ENCODE measurements at regions not wholly inside any gene's neighbourhood (a gene's known extent, or its start where the extent isn't known, plus 50 kb on each side); places are given as distances from the start of the nearest gene placed in this dataset.
"Not testable (repeated sequence)": the region's sequence is repeated elsewhere in the genome, so short reads cannot be mapped to it uniquely, and the experiment has no call there.

DNA sequence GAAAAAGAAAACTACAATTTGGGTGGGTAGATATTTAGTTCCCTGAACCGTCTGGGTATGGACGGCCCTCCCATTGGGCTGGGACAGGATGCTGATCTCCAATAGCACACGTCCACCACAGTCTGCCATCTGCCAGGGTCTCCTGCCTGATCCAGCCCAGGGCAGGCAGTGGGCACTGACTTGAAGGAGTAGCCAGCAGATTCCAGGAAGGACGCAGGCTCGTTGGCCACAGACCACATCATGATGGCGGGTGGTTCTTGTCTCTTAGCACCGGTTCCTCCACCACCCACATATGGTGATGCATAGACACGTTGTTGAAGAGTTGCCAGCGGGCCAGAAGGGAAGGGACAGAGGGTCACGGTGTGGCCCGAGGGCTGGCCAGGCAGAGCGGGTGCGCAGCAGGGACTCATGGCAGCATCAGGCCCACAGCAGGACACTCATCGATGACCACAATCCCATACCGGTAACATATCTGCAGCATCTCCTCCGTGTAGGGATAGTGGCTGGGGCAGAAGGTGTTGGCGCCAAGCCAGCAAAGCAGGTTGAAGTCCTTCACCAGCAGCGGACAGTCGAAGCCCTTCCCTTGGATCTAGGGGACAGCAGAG is 155.8 kb upstream of the FAM174A start:
- not testable (repeated sequence) for DNase-seq

DNA sequence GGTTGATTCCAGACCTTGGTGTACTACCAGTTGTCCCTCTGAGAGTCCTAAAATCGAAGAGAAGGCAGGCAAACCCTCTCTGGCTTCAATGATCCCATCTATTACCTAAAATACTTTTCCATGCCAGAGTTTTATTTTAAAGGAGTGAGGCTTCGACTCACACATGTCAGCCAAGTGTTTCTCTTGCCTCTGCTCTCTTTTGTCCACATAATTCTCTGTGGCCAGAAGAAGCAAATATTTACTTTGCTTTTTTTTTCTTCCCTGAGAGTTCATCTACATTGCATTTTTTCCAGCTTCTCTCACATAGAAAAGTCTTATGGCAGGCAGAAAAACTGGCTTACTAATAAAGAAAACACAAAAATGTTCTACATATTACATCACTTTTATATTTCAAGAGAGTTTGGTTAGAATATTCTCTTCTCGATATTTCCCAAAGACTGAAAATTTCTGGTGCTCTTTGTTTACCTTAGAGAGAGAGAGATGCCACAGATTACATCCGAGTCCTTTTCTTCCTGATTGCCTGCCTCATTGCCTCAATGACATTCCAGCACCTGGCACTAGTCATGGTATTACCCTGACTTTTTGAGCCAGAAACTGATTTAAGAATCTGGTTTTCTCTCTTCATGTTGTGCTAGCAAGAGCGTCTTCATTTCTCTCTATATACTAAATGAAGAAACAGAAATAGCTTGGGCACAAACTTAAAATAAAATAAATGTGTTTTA is 170.3 kb upstream of the FAM174A start:
- DNase-seq: not testable (repeated sequence)

DNA sequence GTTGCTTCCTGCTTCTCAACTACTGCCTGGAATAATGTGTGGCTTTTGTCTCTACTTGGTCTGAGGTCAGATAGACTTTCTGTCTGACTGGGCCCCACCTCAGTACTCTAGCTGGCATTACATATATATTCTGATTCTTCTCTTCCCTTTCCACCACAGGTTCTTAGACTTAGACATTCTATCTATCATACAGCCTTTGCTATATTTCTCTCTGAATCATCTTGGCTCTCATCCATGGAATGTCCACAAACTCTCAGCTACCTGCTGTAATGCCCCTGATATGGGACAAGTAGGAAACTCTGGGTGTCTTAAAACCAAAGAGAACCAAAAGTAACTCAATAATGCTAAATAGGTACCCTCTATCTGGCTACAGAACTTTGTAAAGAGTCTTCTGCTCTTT is 170.8 kb upstream of the FAM174A start:
- DNase-seq: not testable (repeated sequence)

DNA sequence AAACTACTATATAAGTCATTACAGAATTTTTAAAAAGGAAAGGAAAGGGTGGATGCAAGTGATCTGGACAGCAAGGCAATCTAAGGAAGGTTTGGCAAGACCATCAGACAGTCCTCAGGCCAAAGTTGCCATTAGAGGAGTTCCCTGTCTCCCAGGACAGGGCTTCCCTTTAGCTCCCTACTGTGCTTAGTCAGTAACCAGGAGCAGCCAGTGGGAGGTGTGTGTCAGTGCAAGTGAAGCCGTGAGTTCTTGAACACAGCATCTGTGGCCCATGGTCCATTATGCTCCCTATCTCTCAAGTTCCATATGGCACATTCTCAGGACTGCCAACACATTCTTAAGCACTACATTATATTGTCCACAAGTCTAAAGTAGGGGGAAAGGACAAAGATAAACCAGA is 175.2 kb upstream of the FAM174A start:
- DNase-seq: not testable (repeated sequence)

DNA sequence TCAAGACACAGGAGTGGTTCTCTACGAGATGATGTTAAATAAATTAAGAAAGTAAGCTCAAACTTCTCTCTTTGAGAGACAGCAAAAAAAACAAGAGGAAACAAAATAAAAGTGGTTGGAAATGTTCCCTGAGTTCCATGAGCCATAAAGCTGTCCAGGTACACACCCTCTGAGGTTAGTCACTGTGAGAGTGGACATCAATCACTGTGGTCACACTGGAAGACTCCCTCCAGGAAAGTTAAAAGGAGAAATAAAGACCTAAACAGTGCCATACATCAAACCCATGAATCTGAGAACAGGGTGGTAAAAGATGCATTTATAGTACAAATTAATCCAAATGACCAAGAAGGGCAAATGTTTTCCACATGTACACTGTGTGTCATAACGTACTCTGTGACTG is 188.9 kb upstream of the FAM174A start:
- not testable (repeated sequence) for DNase-seq

DNA sequence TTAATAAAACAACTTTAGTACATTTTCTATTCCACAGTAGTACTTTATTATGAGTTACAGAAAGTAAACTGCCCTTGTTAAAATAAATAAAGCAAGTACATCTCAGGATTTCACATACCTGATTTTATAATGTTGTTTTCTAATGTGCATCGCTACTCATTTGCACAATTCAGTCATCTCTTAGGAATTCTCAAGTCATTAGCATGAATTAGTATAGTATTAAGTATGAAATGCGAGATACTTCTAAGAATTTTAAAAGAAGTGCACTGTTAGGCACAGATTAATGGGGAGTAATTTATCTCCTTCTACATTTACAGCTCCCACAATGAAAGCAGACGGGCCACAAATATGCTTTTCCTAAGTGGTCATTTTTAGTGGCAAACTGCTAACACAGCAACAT is 193.7 kb upstream of the FAM174A start:
- not testable (repeated sequence) for DNase-seq

DNA sequence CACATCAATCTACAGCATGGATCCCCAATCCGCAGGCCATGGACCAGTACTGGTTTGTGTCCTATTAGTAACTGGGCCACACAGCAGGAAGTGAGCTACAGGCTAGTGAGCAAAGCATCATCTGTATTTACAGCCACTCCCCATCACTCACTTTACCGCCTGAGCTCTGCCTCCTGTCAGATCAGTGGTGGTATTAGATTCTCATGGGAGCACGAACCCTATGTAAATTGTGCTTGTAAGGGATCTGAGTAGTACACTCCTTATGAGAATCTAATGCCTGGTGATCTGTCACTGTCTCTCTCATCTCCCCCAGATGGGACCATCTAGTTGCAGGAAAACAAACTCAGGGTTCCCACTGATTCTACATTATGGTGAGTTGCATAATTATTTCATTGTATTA is 212.7 kb upstream of the FAM174A start:
- DNase-seq: no peak

DNA sequence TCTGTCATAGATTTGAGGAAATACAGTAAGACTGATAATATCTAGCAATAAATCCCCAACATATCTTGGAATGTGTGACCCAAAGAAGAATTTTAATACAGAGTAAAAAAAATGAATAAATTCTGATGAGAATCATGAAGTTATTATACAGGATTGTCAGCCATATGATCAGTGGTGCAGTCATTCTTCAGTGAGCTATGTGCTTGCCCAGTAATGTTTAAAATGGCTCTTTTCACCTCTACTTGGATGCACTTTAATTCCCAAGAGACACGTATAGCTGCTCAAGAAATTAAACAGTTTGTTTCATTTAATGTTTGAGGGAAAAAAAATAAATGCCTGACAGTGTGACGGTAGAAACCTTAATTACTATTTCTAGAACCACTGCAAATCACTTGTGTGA is 215.3 kb upstream of the FAM174A start:
- DNase-seq: no peak

DNA sequence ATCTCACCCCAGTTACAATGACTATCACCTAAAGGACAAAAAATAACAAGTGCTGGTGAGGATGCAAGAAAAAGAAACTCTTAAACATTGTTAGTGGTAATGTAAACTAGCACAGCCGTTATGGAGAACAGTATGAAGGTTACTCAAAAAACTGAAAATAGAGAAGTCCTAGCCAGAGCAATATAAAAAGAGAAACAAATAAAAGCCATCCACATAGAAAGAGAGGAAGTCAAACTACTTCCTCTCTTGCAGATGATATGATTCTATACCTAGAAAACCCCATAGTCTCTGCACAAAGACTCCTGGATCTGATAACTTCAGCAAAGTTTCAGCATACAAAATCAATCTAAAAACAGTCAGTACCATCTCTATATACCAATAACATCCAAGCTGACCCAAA is 221.5 kb upstream of the FAM174A start:
- DNase-seq: no peak

DNA sequence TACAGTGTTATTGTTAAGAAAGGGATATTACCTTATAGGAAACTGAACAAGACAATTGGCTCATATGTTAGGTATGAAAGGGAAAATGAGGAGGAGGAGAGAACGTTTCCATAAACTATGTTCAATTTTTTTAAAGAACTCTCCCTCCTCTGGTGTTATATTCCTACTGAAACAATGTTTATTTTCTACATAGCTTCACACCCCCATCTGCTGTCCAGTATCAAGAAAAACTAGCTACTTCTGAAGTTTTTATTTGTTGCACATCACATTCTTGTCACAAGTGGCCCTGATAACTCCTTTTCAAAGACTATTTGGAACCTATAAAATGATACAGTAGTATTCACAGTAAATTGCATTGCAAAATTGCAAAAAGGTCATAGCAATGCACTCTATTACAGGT is 223.4 kb upstream of the FAM174A start:
- no peak for DNase-seq

DNA sequence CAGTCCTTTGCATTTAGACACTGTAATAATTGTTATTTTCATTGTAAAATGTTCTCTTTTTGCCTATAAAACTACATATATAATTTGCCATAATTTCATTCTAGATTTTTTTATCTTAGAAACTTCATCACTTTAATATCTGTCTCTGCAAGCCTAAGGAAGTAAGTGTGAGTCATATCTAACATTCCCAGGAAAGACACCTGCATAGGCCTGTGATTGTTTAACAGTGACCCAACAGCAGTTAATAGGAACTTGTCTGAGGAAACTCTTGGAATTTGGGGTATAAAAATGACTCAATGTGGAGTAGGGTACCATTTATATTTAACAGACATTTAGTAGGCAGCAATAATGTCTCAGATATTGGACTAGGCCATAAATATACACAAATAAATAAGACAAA is 229.2 kb upstream of the FAM174A start:
- DNase-seq: no peak

DNA sequence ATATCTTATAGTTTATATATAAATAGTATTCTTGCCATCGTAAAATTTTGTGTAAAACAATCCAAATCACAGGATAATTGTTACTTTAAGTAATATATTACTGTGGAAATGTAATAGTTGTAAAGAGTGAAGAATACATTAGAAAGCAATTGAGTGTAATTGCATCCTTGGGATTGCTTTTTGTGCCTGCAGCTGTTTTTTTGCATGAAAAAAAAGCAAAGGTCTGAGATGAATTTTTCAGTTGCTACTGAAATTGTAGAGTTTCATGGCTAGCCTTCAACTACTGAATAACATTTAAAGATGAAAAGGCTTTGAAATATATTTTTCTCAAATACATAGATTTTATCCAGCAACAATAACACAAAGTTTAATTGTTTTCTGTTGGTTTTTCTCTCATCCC is 232.0 kb upstream of the FAM174A start:
- DNase-seq: no peak

DNA sequence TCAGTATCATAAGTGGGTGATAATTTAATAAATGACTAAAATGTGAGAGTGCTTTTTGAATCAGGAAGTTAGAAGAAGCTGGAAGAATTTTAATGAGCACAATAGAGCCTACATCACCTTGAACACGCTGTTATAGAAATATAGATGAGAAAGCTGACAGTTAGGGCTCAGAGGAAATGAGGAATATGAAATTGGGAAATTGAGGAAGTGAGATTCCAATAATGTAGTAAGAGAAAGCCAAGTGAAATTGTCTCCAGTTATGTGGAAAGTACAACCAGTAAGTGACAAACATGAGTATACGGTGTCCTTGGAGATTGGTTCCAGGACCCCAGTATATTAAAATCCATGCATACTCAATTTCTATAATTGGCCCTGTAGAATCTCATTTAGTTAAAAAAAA is 235.9 kb upstream of the FAM174A start:
- DNase-seq: no peak

DNA sequence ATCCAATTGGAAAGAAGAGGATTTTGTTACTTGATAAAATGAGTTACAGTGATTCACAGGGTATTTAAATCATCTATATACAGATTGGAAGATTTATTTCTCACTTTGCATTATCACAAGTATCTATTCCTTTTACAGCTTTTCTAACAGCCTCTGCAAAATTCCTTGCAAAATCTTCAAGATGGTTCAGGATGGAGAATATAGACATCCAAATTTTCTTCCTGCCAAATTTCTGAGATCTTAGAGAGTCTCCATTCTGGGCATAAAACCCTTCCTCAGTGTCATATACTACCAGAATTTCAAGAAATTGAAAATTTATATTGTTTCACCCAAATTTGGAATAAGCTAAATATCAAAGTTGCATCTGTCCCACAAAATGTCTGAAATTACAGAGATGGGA is 259.1 kb upstream of the FAM174A start:
- no peak for DNase-seq

DNA sequence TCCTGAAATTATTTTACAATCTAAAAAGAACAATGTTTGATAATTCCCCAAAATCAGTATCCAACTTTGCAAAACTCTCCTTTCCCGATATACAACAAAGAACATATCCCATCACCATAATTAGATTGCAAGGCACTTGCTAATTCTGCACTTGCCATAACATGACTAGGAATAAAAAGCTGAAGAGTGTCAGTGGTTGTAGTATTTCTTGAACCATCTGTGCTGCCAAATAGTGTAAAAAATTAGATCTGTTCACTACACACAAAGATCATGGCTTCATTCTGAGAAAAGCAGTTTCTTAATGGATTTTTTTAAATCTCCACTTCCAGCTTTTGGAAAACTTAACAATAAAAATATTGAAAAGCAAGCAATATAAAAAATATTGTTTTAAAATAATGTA is 259.5 kb upstream of the FAM174A start:
- DNase-seq: no peak

DNA sequence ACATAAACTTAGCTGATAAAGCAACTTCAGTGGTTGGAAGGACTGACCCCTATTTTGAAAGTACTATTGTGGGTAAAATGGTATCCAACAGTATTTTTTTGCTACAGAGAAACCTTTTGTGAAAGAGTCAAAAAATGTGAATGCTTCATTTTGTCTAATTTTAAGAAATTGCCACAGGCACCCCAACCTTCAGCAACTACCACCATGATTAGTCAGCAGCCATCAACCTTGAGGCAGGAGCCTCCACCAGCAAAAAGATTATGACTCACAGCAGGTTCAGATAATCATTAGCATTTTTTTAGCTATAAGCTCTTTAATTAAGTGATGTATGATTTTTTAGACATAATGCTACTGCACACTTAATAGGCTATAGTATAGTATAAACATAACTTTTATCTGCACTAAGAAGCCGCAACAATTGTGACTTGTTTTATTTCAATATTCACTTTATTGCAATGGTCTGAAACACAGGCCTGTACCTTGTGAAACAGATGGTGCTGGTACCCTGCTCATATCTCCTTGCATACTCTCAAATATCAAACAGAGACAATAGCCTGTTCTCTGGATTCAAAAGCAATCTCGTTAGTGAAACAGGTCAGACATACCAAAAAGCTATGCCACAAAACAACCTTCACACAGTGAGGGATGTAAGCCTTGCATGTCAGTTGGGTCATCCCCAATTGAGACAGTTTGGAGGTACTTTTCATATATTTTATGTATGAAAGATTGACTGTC is 261.2 kb upstream of the FAM174A start:
- no peak for DNase-seq

DNA sequence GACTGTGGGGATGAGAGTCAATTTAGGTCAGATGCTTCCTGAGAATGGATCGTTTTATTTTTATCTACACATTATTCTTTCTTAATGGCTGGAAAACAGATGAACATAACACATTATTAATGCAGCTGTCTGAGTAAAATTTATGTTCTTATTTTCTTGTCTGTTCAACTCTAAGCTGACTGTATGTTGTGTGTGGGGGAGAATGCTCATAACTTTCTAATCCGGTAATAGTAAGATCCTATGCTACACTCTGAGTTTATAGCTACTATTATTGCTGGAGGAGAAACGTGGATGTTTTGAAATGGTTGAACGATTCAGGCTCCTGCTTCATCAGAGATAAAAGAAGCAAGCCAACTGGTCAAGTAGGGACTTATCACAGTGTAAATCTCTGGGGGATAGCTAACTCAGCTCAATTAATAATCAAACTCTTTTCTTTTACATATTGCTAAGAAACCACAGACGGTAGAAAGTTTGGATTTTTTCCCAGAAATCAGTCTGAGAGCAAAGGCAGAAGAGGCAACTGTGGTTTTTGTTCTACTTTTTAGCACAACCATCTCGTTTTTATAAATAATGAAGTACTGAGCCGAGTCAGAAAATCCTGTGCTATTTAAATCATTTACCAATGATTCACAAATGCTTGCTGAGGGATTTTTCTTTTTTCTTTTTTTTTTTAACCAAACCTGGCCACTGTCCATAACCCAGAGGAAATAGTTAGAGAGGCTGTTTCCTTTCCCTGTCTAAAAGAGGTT is 265.0 kb upstream of the FAM174A start:
- no peak for DNase-seq

DNA sequence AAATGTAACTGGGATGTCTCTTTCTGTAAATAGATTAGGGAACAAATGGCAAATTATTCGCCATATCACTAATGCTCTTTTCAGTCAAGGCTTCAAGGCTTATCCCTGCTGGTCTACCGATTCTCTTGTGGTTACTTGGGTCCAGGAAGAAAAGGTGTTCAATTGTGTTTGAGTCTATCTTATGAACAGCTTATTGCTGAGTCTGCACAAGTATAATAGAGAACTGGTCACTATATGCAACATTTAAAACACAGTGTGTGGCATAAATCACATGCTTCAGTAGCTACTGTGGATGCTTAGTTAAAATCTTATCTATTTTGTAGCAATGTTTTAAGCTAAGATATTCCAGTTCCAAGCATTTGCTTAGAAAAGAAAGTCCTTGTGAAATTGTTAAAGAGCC is 274.2 kb upstream of the FAM174A start:
- no peak for DNase-seq

DNA sequence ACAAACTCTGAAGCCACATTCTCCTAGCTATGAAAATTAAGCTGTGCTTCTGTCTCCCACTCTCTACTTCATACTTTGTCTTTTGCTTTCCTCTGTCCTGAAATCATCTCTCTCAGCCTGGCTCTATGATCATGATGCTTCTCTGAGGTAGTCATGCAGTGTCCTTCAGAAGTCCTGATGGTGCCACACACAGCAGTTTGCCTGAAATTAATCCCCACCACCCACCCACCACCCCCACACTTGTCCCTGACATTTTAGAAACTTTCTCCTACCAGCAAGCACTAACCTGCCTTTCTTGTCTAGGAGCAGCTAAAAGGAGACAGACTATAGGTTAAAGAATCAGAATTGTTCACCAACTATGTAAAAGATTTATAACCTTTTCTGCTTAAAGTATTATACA is 282.2 kb upstream of the FAM174A start:
- no peak for DNase-seq

DNA sequence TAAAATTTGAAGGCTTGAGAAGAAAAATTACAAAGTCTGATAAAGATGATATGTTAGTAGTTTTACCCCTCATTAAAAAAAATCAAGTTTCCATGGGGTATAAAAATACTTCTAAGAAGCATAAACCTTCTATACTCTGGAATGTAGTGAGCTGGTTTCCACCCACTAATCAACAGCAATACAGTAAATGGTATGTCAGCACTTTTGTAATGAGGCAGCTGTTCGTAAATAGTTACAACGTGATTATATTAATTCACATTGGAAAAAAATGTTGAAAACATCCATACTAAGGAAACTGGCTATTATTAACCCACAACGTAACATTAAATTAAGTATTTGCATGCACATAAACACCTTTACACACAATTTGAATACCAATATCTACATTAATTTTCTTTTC is 283.1 kb upstream of the FAM174A start:
- DNase-seq: no peak

DNA sequence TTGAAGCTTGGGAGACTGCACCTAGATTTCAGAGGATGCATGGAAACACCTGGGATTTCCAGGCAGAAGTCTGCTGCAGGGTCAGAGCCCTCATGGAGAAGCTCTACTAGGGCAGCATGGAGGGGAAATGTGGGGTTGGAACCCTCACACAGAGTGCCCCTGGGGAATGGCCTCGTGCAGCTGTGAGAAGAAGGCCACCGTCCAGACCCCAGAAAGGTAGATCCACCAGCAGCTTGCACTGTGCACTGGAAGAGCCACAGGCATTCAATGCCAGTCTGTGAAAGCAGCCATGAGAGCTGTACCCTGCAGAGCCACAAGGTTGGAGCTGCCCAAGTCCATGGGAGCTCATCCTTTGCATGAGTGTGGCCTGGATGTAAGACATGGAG is 285.3 kb upstream of the FAM174A start:
- no peak for DNase-seq

DNA sequence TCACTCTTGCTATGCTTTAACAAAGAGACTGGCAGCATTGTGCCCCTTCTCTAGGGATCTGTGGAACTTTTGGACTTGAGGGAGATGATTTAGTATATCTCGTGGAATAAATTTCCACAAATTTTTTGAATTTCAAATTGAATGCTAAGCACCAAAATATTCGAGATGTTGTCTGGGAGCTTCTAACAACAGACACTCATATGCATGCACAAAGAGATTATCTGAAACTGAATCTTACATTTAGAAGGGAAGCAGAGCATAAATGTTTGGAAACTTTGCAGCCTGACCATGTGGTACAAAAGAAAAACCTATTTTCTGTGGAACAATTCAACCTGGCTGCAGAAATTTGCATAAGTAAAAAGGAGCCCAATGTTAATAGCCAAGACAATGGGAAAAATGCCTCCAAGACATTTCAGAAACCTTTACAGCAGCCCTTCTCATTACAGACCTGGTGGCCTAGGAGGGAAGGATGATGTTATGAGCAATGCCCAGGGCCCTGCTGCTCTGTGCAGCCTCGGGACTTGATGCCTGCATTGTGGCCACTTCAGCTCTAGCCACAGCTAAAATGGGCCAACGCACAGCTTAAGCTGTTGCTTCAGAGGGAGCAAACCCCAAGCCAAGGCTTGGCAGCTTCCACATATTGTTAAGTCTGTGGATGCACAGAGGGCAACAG is 285.8 kb upstream of the FAM174A start:
- DNase-seq: no peak

DNA sequence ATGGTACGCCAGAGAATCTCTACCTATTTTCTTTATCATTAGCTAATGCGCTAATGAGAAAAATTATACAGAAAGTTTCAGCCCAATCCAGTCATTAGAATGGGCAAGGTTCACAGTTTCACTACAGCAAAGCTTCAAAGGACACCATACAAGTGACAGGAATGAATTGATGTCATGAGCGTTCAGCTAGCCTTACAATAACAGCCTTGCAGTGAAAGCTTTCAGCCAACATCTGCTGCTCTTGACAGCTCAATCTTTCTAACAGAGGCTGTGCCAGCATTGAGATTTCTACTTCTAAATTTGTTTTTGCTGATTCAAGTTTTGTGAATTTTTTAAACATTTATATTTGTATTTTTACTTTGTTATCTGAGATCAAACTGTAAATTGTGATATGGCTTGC is 302.4 kb upstream of the FAM174A start:
- no peak for DNase-seq

All from activated CD4-positive, alpha-beta T cell treated with anti-CD3 and anti-CD28 coated beads, Interleukin-2, Interleukin-6, amounts not matched to agents 100 ng/mL and 50 ng/mL, durations not matched to agents 16 hours and 8 hours (primary cell).